Activated B cell treated with CpG ODN at 0.5 μM for 24 hours (primary cell): ENCODE measurements at regions not wholly inside any gene's neighbourhood (a gene's known extent, or its start where the extent isn't known, plus 50 kb on each side); places are given as distances from the start of the nearest gene placed in this dataset.

Experiments used
- ATAC-seq: fragments of 200-7000 bp; cut with Tn5 transposase; one replicate; pipeline ENCODE4 v1.10.0; 2021; ENCODE audit warnings: low read depth, mild to moderate bottlenecking, moderate library complexity
- CTCF ChIA-PET: fragments of 350-600 bp; sonication (Branson Sonifier 250); formaldehyde crosslinking; loops from one replicate; lab custom pipeline; 2021; ENCODE audit warnings: antibody characterized with exemption; lab: Charles Lee
- POLR2A ChIA-PET: fragments of 350-600 bp; sonication (Branson Sonifier 250); formaldehyde crosslinking; loops from one replicate; lab custom pipeline; 2021; ENCODE audit warnings: antibody characterized with exemption; lab: Charles Lee
- DNase-seq: peaks from one replicate; pipeline ENCODE4 v3.0.0; 2022
- H3K27ac Mint-ChIP-seq: one replicate; pipeline ENCODE4 v1.8.0; 2020; ENCODE audit warnings: mixed read lengths
- H3K27me3 Mint-ChIP-seq: one replicate; pipeline ENCODE4 v1.8.0; 2021; ENCODE audit warnings: mixed read lengths
- H3K36me3 Mint-ChIP-seq: one replicate; pipeline ENCODE4 v1.8.0; 2021; ENCODE audit warnings: low read depth, mixed read lengths
- H3K4me1 Mint-ChIP-seq: one replicate; pipeline ENCODE4 v1.8.0; 2021; ENCODE audit warnings: mixed read lengths
- H3K4me3 Mint-ChIP-seq: one replicate; pipeline ENCODE4 v1.8.0; 2020; ENCODE audit warnings: mild to moderate bottlenecking, mixed read lengths
- H3K9me3 Mint-ChIP-seq: one replicate; pipeline ENCODE4 v1.8.0; 2020; ENCODE audit warnings: mixed read lengths
- CTCF ChIP-seq: fragments of 200-600 bp; IDR thresholded peaks from one replicate; pipeline ENCODE4 v1.8.0; 2022; ENCODE audit warnings: antibody characterized with exemption, mild to moderate bottlenecking
- intact Hi-C: fragments of 100-400 bp; cut with micrococcal nuclease; formaldehyde crosslinking; loops from one replicate; pipeline ENCODE4 v1.15.1; 2024

GRCh38 chr9:11709567-11709966 is 983.6 kb upstream of the TYRP1 start:
- no peak for DNase-seq
- no peak for ATAC-seq
- ChIA-PET POLR2A (no interaction called here), CTCF (no interaction called here)
- H3K27ac Mint-ChIP-seq = no peak overlapping the region
- TF ChIP-seq CTCF = no peak
- H3K9me3 Mint-ChIP-seq = peaks cover 4% of the 10 kb centered on the region
- H3K4me3 Mint-ChIP-seq = no peak overlapping the region
- intact Hi-C loops = no loop called here
- H3K36me3 Mint-ChIP-seq = no peaks in the 10 kb centered on the region
- H3K27me3 Mint-ChIP-seq = no peaks in the 10 kb centered on the region
- no peaks in the 10 kb centered on the region for H3K4me1 Mint-ChIP-seq

GRCh38 chr9:11713077-11713476 is 980.1 kb upstream of the TYRP1 start:
- ATAC-seq (no peak), DNase-seq (no peak)
- H3K27me3 Mint-ChIP-seq = no peaks in the 10 kb centered on the region
- POLR2A ChIA-PET = no interaction called here
- H3K4me3 Mint-ChIP-seq = no peak overlapping the region
- intact Hi-C loops = loop anchor here (10.0 kb wide), 1 partner anchor 62 kb away; no protein-coding TSS in a partner anchor
- H3K4me1 Mint-ChIP-seq = no peaks in the 10 kb centered on the region
- peaks cover 4% of the 10 kb centered on the region for H3K9me3 Mint-ChIP-seq
- no peak for TF ChIP-seq CTCF
- no peak overlapping the region for H3K27ac Mint-ChIP-seq
- CTCF ChIA-PET = no interaction called here
- no peaks in the 10 kb centered on the region for H3K36me3 Mint-ChIP-seq

GRCh38 chr9:11722957-11723356 is 970.2 kb upstream of the TYRP1 start:
- TF ChIP-seq CTCF = no peak
- Mint-ChIP-seq H3K36me3 (no peaks in the 10 kb centered on the region), H3K27ac (no peak overlapping the region), H3K4me1 (no peaks in the 10 kb centered on the region), H3K9me3 (peaks cover 8% of the 10 kb centered on the region), H3K27me3 (no peaks in the 10 kb centered on the region), H3K4me3 (no peak overlapping the region)
- ATAC-seq (no peak), DNase-seq (no peak)
- intact Hi-C loops = no loop called here
- ChIA-PET POLR2A (no interaction called here), CTCF (no interaction called here)

- ChIA-PET POLR2A (no interaction called here), CTCF (no interaction called here)
- DNase-seq (no peak), ATAC-seq (no peak)
- Mint-ChIP-seq H3K27me3 (no peaks in the 10 kb centered on the region), H3K36me3 (no peaks in the 10 kb centered on the region), H3K4me3 (no peak overlapping the region), H3K27ac (no peak overlapping the region), H3K9me3 (peaks cover 7% of the 10 kb centered on the region), H3K4me1 (no peaks in the 10 kb centered on the region)
- no peak for TF ChIP-seq CTCF
- intact Hi-C loops = no loop called here
These were observed 966.5 kb upstream of the TYRP1 start for GRCh38 chr9:11726659-11727058.

GRCh38 chr9:11735391-11735790 is 957.8 kb upstream of the TYRP1 start:
- ATAC-seq (no peak), DNase-seq (no peak)
- H3K9me3 Mint-ChIP-seq = peaks cover 13% of the 10 kb centered on the region
- intact Hi-C loops = no loop called here
- ChIA-PET POLR2A (no interaction called here), CTCF (no interaction called here)
- H3K27ac Mint-ChIP-seq = no peak overlapping the region
- H3K36me3 Mint-ChIP-seq = no peaks in the 10 kb centered on the region
- no peaks in the 10 kb centered on the region for H3K4me1 Mint-ChIP-seq
- TF ChIP-seq CTCF = no peak
- no peaks in the 10 kb centered on the region for H3K27me3 Mint-ChIP-seq
- H3K4me3 Mint-ChIP-seq = no peak overlapping the region
